ENCODE measurements at regions not wholly inside any gene's neighbourhood (a gene's known extent, or its start where the extent isn't known, plus 50 kb on each side); places are given as distances from the start of the nearest gene placed in this dataset.

- TF ChIP-seq, protein P1, sequence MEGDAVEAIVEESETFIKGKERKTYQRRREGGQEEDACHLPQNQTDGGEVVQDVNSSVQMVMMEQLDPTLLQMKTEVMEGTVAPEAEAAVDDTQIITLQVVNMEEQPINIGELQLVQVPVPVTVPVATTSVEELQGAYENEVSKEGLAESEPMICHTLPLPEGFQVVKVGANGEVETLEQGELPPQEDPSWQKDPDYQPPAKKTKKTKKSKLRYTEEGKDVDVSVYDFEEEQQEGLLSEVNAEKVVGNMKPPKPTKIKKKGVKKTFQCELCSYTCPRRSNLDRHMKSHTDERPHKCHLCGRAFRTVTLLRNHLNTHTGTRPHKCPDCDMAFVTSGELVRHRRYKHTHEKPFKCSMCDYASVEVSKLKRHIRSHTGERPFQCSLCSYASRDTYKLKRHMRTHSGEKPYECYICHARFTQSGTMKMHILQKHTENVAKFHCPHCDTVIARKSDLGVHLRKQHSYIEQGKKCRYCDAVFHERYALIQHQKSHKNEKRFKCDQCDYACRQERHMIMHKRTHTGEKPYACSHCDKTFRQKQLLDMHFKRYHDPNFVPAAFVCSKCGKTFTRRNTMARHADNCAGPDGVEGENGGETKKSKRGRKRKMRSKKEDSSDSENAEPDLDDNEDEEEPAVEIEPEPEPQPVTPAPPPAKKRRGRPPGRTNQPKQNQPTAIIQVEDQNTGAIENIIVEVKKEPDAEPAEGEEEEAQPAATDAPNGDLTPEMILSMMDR (IDR thresholded peaks at IDR 0.05), result no peak
- TF ChIP-seq POLR2A (IDR thresholded peaks at IDR 0.05), result no peak
Observed at GRCh38 chr11:70603114-70603755, 204.9 kb downstream of the CTTN start.
